GM23338 (cell line): ENCODE measurements at regions not wholly inside any gene's neighbourhood (a gene's known extent, or its start where the extent isn't known, plus 50 kb on each side); places are given as distances from the start of the nearest gene placed in this dataset.

Experiments used
- ATAC-seq: fragments of 200-7000 bp; cut with Tn5 transposase; 3 replicates; pipeline ENCODE4 v1.9.1; 2020
- DNase-seq: peaks from one replicate; pipeline ENCODE4 v3.0.0-alpha.2; 2015; ENCODE audit warnings: low spot score
- H2AFZ ChIP-seq: fragments of 200-600 bp; sonication (generic); 2 replicates; pipeline ENCODE4 v1.8.0; 2016; ENCODE audit warnings: antibody characterized with exemption, mild to moderate bottlenecking, moderate library complexity
- H3F3A ChIP-seq: fragments of 200-600 bp; sonication (generic); replicated peaks from 2 replicates; pipeline ENCODE4 v1.8.0; 2017; ENCODE audit warnings: antibody characterized with exemption, mixed run types, low read depth
- H3K27ac ChIP-seq: fragments of 200-600 bp; sonication (generic); 2 replicates; pipeline ENCODE4 v1.6.1; 2016; ENCODE audit warnings: low read depth
- H3K27me3 ChIP-seq: fragments of 200-600 bp; sonication (generic); 2 replicates; pipeline ENCODE4 v1.8.0; 2016; ENCODE audit warnings: mild to moderate bottlenecking, mixed run types, moderate library complexity; ENCODE audit not compliant: insufficient read depth
- H3K36me3 ChIP-seq: fragments of 200-600 bp; sonication (generic); 2 replicates; pipeline ENCODE4 v1.8.0; 2016; ENCODE audit warnings: mild to moderate bottlenecking; ENCODE audit not compliant: insufficient read depth
- H3K4me1 ChIP-seq: fragments of 200-600 bp; sonication (generic); 2 replicates; pipeline ENCODE4 v1.8.0; 2016; ENCODE audit warnings: mild to moderate bottlenecking, moderate library complexity; ENCODE audit not compliant: insufficient read depth
- H3K4me2 ChIP-seq: fragments of 200-600 bp; sonication (generic); 2 replicates; pipeline ENCODE4 v1.7.1; 2017; ENCODE audit warnings: mixed run types
- H3K4me3 ChIP-seq: fragments of 200-600 bp; sonication (generic); 2 replicates; pipeline ENCODE4 v1.6.1; 2016; ENCODE audit warnings: mixed run types
- H3K79me2 ChIP-seq: fragments of 200-600 bp; sonication (generic); replicated peaks from 2 replicates; pipeline ENCODE4 v1.8.0; 2017; ENCODE audit warnings: mild to moderate bottlenecking; ENCODE audit not compliant: insufficient read depth
- H3K9me2 ChIP-seq: fragments of 200-600 bp; sonication (generic); 2 replicates; pipeline ENCODE4 v1.8.0; 2017; ENCODE audit not compliant: insufficient read depth
- H4K20me1 ChIP-seq: fragments of 200-600 bp; sonication (generic); replicated peaks from 2 replicates; pipeline ENCODE4 v1.8.0; 2017; ENCODE audit warnings: mild to moderate bottlenecking; ENCODE audit not compliant: insufficient read depth
- H3K27ac Mint-ChIP-seq: 2 replicates; pipeline ENCODE4 v1.8.0; 2020; ENCODE audit warnings: inconsistent platforms, mild to moderate bottlenecking, moderate library complexity, mixed read lengths
- H3K27me3 Mint-ChIP-seq: 3 replicates; pipeline ENCODE4 v1.8.0; 2022; ENCODE audit warnings: low read depth, mild to moderate bottlenecking, moderate library complexity, mixed read lengths, inconsistent platforms; ENCODE audit not compliant: insufficient read depth, poor library complexity
- H3K36me3 Mint-ChIP-seq: 3 replicates; pipeline ENCODE4 v1.8.0; 2021; ENCODE audit warnings: low read depth, mild to moderate bottlenecking, inconsistent platforms, moderate library complexity, mixed read lengths
- H3K4me1 Mint-ChIP-seq: 3 replicates; pipeline ENCODE4 v1.8.0; 2020; ENCODE audit warnings: mild to moderate bottlenecking, inconsistent platforms, mixed read lengths
- H3K4me3 Mint-ChIP-seq: 3 replicates; pipeline ENCODE4 v1.8.0; 2021; ENCODE audit warnings: moderate library complexity, mild to moderate bottlenecking, inconsistent platforms, mixed read lengths
- H3K9me3 Mint-ChIP-seq: 3 replicates; pipeline ENCODE4 v1.8.0; 2020; ENCODE audit warnings: moderate library complexity, mild to moderate bottlenecking, inconsistent platforms, mixed read lengths
- CREB1 ChIP-seq: fragments of 250-450 bp; sonication (Bioruptor Pico); IDR thresholded peaks from 2 replicates; pipeline ENCODE4 v1.5.0; 2020; ENCODE audit warnings: low read depth, mild to moderate bottlenecking, moderate library complexity
- EZH2phosphoT487 ChIP-seq: fragments of 200-600 bp; sonication (generic); IDR thresholded peaks from one replicate; pipeline ENCODE4 v1.8.1; 2018; ENCODE audit warnings: antibody characterized with exemption; ENCODE audit not compliant: unreplicated experiment
- NANOG ChIP-seq: IDR thresholded peaks from 2 replicates; pipeline ENCODE4 v1.6.1; 2016; ENCODE audit warnings: antibody characterized with exemption, borderline replicate concordance
- STAT1 ChIP-seq: IDR thresholded peaks from one replicate; pipeline ENCODE4 v1.6.1; 2016; ENCODE audit warnings: antibody characterized with exemption; ENCODE audit not compliant: unreplicated experiment
- ZNF114 ChIP-seq: fragments of 250-450 bp; sonication (Bioruptor Pico); IDR thresholded peaks from 2 replicates; pipeline ENCODE4 v1.5.0; 2020; ENCODE audit warnings: mild to moderate bottlenecking, moderate library complexity
- ZNF331 ChIP-seq: fragments of 250-450 bp; sonication (Bioruptor Pico); IDR thresholded peaks from 2 replicates; pipeline ENCODE4 v1.5.0; 2020; ENCODE audit warnings: low read depth, mild to moderate bottlenecking, moderate library complexity
- TF ChIP-seq, protein P1 (sequence below): IDR thresholded peaks from 2 replicates; pipeline ENCODE4 v1.6.1; 2016; ENCODE audit warnings: antibody characterized with exemption
- TF ChIP-seq, protein P2 (sequence below), 2 experiments: fragments of 200-600 bp in 1 of 2; sonication (generic) in 1 of 2; conservative IDR thresholded peaks; 2 replicates each; pipeline versions ENCODE4 v1.5.1 to v1.6.1; 2016 to 2017; ENCODE audit warnings: antibody characterized with exemption in 2 of 2, low read depth in 2 of 2, mild to moderate bottlenecking in 2 of 2, moderate library complexity in 1 of 2
- TF ChIP-seq, protein P3 (sequence below): IDR thresholded peaks from one replicate; pipeline ENCODE4 v1.6.1; 2018; ENCODE audit warnings: antibody characterized with exemption; ENCODE audit not compliant: unreplicated experiment

DNA sequence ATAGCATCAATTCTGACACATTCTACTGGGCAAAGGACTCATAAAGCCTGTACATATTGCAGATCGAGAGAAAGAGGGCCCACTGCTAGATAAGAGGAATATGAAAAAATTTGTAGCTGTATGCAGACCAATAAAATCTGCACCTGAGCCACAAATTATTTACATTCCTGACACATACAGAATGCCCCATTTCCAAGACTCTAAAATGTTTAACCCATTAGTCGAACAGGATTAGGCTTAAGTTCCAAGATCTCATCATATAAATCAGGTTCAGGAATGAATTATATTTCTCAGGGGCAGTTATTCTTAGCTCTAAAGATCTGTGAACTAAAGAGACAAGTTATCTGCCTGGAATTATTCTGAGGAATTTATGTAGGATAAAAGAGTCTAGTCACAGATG is 1615.8 kb downstream of the ARAP2 start:
- H3K27me3 Mint-ChIP-seq: no peaks in the 10 kb centered on the region
- Histone ChIP-seq H3F3A (no peaks in the 10 kb centered on the region), H3K36me3 (no peaks in the 10 kb centered on the region), H3K27me3 (no peaks in the 10 kb centered on the region), H2AFZ (no peak overlapping the region), H3K4me1 (no peaks in the 10 kb centered on the region), H3K79me2 (no peaks in the 10 kb centered on the region), H3K9me2 (peaks cover 5% of the 10 kb centered on the region; the same call in 1 of the 2 replicates), H3K27ac (no peak overlapping the region), H3K4me2 (no peak overlapping the region), H4K20me1 (no peaks in the 10 kb centered on the region), H3K4me3 (no peak overlapping the region)
- no peak for ATAC-seq
- H3K4me3 Mint-ChIP-seq: no peak overlapping the region
- peaks cover 4% of the 10 kb centered on the region; the same call in 2 of the 3 replicates for H3K9me3 Mint-ChIP-seq
- no peak overlapping the region for H3K27ac Mint-ChIP-seq
- DNase-seq: no peak
- H3K4me1 Mint-ChIP-seq: no peaks in the 10 kb centered on the region
- TF ChIP-seq ZNF331 (CRISPR knock-in tag) (no peak), ZNF114 (CRISPR knock-in tag) (no peak)
- TF ChIP-seq, protein P1, sequence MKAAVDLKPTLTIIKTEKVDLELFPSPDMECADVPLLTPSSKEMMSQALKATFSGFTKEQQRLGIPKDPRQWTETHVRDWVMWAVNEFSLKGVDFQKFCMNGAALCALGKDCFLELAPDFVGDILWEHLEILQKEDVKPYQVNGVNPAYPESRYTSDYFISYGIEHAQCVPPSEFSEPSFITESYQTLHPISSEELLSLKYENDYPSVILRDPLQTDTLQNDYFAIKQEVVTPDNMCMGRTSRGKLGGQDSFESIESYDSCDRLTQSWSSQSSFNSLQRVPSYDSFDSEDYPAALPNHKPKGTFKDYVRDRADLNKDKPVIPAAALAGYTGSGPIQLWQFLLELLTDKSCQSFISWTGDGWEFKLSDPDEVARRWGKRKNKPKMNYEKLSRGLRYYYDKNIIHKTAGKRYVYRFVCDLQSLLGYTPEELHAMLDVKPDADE: no peak
- H3K36me3 Mint-ChIP-seq: no peaks in the 10 kb centered on the region

DNA sequence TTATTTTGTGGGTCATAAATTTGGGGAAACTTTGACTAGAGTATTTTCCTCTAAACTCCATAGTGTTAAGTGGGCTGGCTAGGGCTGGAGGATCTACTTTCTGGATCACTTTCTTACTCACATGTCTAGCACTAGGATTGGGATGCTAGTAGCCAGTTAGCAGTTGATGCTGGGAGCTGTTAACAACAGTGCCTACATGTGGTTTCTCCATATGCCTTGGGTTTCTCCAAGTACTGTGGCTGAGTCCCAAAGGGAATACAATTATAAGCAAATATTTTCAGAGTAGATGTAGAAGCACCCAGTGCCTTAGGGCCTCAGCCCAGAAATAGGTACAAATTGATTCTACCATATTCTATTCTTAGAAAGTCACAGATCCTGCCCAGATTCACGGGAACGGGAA is 1614.9 kb downstream of the ARAP2 start:
- TF ChIP-seq, protein P2, sequence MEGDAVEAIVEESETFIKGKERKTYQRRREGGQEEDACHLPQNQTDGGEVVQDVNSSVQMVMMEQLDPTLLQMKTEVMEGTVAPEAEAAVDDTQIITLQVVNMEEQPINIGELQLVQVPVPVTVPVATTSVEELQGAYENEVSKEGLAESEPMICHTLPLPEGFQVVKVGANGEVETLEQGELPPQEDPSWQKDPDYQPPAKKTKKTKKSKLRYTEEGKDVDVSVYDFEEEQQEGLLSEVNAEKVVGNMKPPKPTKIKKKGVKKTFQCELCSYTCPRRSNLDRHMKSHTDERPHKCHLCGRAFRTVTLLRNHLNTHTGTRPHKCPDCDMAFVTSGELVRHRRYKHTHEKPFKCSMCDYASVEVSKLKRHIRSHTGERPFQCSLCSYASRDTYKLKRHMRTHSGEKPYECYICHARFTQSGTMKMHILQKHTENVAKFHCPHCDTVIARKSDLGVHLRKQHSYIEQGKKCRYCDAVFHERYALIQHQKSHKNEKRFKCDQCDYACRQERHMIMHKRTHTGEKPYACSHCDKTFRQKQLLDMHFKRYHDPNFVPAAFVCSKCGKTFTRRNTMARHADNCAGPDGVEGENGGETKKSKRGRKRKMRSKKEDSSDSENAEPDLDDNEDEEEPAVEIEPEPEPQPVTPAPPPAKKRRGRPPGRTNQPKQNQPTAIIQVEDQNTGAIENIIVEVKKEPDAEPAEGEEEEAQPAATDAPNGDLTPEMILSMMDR (conservative IDR thresholded peaks at IDR 0.05; ENCODE audit: low read depth in 2 of 2): no peak
- no peak for TF ChIP-seq STAT1
- TF ChIP-seq, protein P3, sequence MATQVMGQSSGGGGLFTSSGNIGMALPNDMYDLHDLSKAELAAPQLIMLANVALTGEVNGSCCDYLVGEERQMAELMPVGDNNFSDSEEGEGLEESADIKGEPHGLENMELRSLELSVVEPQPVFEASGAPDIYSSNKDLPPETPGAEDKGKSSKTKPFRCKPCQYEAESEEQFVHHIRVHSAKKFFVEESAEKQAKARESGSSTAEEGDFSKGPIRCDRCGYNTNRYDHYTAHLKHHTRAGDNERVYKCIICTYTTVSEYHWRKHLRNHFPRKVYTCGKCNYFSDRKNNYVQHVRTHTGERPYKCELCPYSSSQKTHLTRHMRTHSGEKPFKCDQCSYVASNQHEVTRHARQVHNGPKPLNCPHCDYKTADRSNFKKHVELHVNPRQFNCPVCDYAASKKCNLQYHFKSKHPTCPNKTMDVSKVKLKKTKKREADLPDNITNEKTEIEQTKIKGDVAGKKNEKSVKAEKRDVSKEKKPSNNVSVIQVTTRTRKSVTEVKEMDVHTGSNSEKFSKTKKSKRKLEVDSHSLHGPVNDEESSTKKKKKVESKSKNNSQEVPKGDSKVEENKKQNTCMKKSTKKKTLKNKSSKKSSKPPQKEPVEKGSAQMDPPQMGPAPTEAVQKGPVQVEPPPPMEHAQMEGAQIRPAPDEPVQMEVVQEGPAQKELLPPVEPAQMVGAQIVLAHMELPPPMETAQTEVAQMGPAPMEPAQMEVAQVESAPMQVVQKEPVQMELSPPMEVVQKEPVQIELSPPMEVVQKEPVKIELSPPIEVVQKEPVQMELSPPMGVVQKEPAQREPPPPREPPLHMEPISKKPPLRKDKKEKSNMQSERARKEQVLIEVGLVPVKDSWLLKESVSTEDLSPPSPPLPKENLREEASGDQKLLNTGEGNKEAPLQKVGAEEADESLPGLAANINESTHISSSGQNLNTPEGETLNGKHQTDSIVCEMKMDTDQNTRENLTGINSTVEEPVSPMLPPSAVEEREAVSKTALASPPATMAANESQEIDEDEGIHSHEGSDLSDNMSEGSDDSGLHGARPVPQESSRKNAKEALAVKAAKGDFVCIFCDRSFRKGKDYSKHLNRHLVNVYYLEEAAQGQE: no peak
- TF ChIP-seq CREB1: no peak
- TF ChIP-seq ZNF331 (CRISPR knock-in tag): no peak
- TF ChIP-seq EZH2phosphoT487: no peak
- TF ChIP-seq, protein P1: no peak
- no peak for TF ChIP-seq NANOG
- no peak overlapping the region for H3K4me3 ChIP-seq
- H3K27me3 ChIP-seq: no peaks in the 10 kb centered on the region
- Mint-ChIP-seq H3K4me1 (no peaks in the 10 kb centered on the region), H3K36me3 (no peaks in the 10 kb centered on the region), H3K9me3 (peaks cover 4% of the 10 kb centered on the region; the same call in 2 of the 3 replicates), H3K27ac (no peak overlapping the region), H3K27me3 (no peaks in the 10 kb centered on the region), H3K4me3 (no peak overlapping the region)
- H2AFZ ChIP-seq: no peak overlapping the region
- H3K36me3 ChIP-seq: no peaks in the 10 kb centered on the region
- H3K4me1 ChIP-seq: no peaks in the 10 kb centered on the region
- H3K79me2 ChIP-seq: no peaks in the 10 kb centered on the region
- ATAC-seq (no peak), DNase-seq (no peak)
- H3K27ac ChIP-seq: no peak overlapping the region
- peaks cover 5% of the 10 kb centered on the region; the same call in 1 of the 2 replicates for H3K9me2 ChIP-seq
- H3K4me2 ChIP-seq: no peak overlapping the region
- no peaks in the 10 kb centered on the region for H4K20me1 ChIP-seq
- H3F3A ChIP-seq: no peaks in the 10 kb centered on the region
